Stimulated activated effector memory CD8-positive, alpha-beta T cell treated with anti-CD3 and anti-CD28 coated beads, Interleukin-12 subunit alpha, Interleukin-12 subunit beta, amount 100 ng/mL, for 72 hours (primary cell): ENCODE measurements at regions not wholly inside any gene's neighbourhood (a gene's known extent, or its start where the extent isn't known, plus 50 kb on each side); places are given as distances from the start of the nearest gene placed in this dataset.

Experiments used
- ATAC-seq: fragments of 150-1000 bp; cut with Tn5 transposase; 2 replicates; pipeline ENCODE4 v1.10.0; 2021
- DNase-seq, 2 donors: peaks; one replicate each; pipeline ENCODE4 v3.0.0; 2021 to 2022; ENCODE audit warnings: low spot score in 2 of 2
- H3K27ac Mint-ChIP-seq: one replicate; pipeline ENCODE4 v1.8.0; 2022; ENCODE audit warnings: mild to moderate bottlenecking, mixed read lengths
- H3K36me3 Mint-ChIP-seq: one replicate; pipeline ENCODE4 v1.8.0; 2022; ENCODE audit warnings: mild to moderate bottlenecking, mixed read lengths
- H3K4me1 Mint-ChIP-seq: one replicate; pipeline ENCODE4 v1.8.0; 2022; ENCODE audit warnings: mixed read lengths
- H3K4me3 Mint-ChIP-seq: one replicate; pipeline ENCODE4 v1.8.0; 2022; ENCODE audit warnings: mild to moderate bottlenecking, mixed read lengths
- H3K9me3 Mint-ChIP-seq: one replicate; pipeline ENCODE4 v1.8.0; 2022; ENCODE audit warnings: mixed read lengths

GRCh38 chr1:234529095-234529949, 50.3 kb upstream of the TARBP1 start:
- no peaks in the 10 kb centered on the region for H3K4me1 Mint-ChIP-seq
- ATAC-seq (no peak), DNase-seq (no peak)
- no peak overlapping the region for H3K27ac Mint-ChIP-seq
- no peak overlapping the region for H3K4me3 Mint-ChIP-seq
- no peaks in the 10 kb centered on the region for H3K9me3 Mint-ChIP-seq
- H3K36me3 Mint-ChIP-seq: no peaks in the 10 kb centered on the region
